Astrocyte (in vitro differentiated cells and primary cell): ENCODE measurements at regions not wholly inside any gene's neighbourhood (a gene's known extent, or its start where the extent isn't known, plus 50 kb on each side); places are given as distances from the start of the nearest gene placed in this dataset.

Source experiments
- CTCF ChIP-seq: IDR thresholded peaks from 2 replicates; pipeline ENCODE4 v1.5.1; 2011; ENCODE audit warnings: low read depth, mild to moderate bottlenecking, inconsistent platforms, low read length, moderate library complexity; ENCODE audit not compliant: insufficient read depth
- EZH2 ChIP-seq: IDR thresholded peaks from 2 replicates; pipeline ENCODE4 v1.6.1; 2012; ENCODE audit warnings: mild to moderate bottlenecking, low read length, inconsistent platforms; ENCODE audit not compliant: insufficient read depth

- TF ChIP-seq CTCF (no peak), EZH2 (no peak)
Measured at GRCh38 chr5:142515036-142515435, 170.9 kb downstream of the FGF1 start.
